ENCODE measurements at regions not wholly inside any gene's neighbourhood (a gene's known extent, or its start where the extent isn't known, plus 50 kb on each side); places are given as distances from the start of the nearest gene placed in this dataset.

DNA sequence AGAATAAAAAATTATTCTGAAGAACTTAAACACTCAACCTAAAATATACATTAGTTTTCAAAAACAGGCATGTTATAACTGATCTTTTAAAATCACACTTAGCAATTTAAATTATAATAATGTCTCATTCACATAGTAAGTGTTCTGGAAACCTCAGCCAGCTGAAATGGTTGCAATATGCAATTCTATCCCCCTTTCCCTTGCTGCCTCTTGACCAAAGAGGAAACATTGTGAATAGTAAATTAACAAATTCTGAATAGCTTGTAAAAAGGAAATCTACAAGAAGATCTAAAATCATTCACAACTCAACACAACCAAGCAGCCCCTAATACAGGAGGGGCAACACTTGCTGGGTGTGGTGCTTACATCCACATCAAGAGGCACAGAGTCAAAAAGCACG lies 431.9 kb downstream of the BCAT1 start:
- TF ChIP-seq, protein P1, sequence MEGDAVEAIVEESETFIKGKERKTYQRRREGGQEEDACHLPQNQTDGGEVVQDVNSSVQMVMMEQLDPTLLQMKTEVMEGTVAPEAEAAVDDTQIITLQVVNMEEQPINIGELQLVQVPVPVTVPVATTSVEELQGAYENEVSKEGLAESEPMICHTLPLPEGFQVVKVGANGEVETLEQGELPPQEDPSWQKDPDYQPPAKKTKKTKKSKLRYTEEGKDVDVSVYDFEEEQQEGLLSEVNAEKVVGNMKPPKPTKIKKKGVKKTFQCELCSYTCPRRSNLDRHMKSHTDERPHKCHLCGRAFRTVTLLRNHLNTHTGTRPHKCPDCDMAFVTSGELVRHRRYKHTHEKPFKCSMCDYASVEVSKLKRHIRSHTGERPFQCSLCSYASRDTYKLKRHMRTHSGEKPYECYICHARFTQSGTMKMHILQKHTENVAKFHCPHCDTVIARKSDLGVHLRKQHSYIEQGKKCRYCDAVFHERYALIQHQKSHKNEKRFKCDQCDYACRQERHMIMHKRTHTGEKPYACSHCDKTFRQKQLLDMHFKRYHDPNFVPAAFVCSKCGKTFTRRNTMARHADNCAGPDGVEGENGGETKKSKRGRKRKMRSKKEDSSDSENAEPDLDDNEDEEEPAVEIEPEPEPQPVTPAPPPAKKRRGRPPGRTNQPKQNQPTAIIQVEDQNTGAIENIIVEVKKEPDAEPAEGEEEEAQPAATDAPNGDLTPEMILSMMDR (IDR thresholded peaks at IDR 0.05 in 8 of 11, conservative IDR thresholded peaks at IDR 0.05 in 3 of 11) = no peak
- TF ChIP-seq POLR2AphosphoS5 (IDR thresholded peaks at IDR 0.05) (no peak), POLR2A (IDR thresholded peaks at IDR 0.05) (no peak)

All from spleen (tissue), 7 donors.